Nephron progenitor cell (in vitro differentiated cells): ENCODE measurements at regions not wholly inside any gene's neighbourhood (a gene's known extent, or its start where the extent isn't known, plus 50 kb on each side); places are given as distances from the start of the nearest gene placed in this dataset.

Experiments used
- DNase-seq: peaks from one replicate; pipeline ENCODE4 v3.0.0; 2021
- H3K27ac Mint-ChIP-seq: 2 replicates; pipeline ENCODE4 v1.8.0; 2021; ENCODE audit warnings: mild to moderate bottlenecking, moderate library complexity, mixed read lengths
- H3K27me3 Mint-ChIP-seq: 2 replicates; pipeline ENCODE4 v1.8.0; 2021; ENCODE audit warnings: mild to moderate bottlenecking, low read depth, mixed read lengths; ENCODE audit not compliant: poor library complexity
- H3K36me3 Mint-ChIP-seq: 2 replicates; pipeline ENCODE4 v1.8.0; 2021; ENCODE audit warnings: low read depth, mixed read lengths
- H3K4me1 Mint-ChIP-seq: 2 replicates; pipeline ENCODE4 v1.8.0; 2021; ENCODE audit warnings: mixed read lengths
- H3K4me3 Mint-ChIP-seq: 2 replicates; pipeline ENCODE4 v1.8.0; 2021; ENCODE audit warnings: mild to moderate bottlenecking, moderate library complexity, mixed read lengths
- H3K9me3 Mint-ChIP-seq: 2 replicates; pipeline ENCODE4 v1.8.0; 2021; ENCODE audit warnings: mild to moderate bottlenecking, moderate library complexity, mixed read lengths
- CTCF ChIP-seq: fragments of 200-600 bp; sonication (generic); IDR thresholded peaks from 2 replicates; pipeline ENCODE4 v1.5.0; 2021; ENCODE audit warnings: antibody characterized with exemption

GRCh38 chr6:167717867-167718266, 108.8 kb upstream of the AFDN start:
- Mint-ChIP-seq H3K27me3 (peaks cover 9% of the 10 kb centered on the region), H3K36me3 (no peaks in the 10 kb centered on the region), H3K4me1 (peaks cover 24% of the 10 kb centered on the region), H3K27ac (no peak overlapping the region), H3K4me3 (no peak overlapping the region), H3K9me3 (peaks cover 13% of the 10 kb centered on the region)
- no peak for DNase-seq
- TF ChIP-seq CTCF: no peak

DNA sequence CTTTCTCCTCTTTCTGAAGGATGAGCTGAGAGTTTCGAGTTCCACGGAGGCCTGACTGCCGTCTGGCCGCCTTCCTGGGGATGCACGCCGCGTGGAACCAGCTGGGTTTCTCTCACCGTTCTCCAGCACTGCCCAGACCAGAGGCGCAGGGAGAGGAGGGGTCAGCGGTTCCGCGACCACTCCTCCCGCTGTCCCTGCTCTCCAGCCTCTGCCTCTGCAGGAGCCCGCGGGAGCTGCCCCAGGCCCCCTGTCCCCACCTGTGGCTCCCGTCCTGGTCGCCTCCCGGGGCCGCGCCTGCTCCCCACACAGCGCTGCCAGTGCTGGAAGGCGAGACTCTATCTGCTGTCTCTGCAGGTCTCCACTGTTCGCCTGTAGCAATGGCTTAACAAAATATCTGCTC, 106.8 kb upstream of the AFDN start:
- Mint-ChIP-seq H3K4me3 (no peak overlapping the region), H3K4me1 (peaks cover 5% of the 10 kb centered on the region), H3K27ac (no peak overlapping the region), H3K9me3 (peaks cover 26% of the 10 kb centered on the region), H3K36me3 (no peaks in the 10 kb centered on the region), H3K27me3 (peaks cover 6% of the 10 kb centered on the region)
- no peak for DNase-seq
- TF ChIP-seq CTCF: no peak

DNA sequence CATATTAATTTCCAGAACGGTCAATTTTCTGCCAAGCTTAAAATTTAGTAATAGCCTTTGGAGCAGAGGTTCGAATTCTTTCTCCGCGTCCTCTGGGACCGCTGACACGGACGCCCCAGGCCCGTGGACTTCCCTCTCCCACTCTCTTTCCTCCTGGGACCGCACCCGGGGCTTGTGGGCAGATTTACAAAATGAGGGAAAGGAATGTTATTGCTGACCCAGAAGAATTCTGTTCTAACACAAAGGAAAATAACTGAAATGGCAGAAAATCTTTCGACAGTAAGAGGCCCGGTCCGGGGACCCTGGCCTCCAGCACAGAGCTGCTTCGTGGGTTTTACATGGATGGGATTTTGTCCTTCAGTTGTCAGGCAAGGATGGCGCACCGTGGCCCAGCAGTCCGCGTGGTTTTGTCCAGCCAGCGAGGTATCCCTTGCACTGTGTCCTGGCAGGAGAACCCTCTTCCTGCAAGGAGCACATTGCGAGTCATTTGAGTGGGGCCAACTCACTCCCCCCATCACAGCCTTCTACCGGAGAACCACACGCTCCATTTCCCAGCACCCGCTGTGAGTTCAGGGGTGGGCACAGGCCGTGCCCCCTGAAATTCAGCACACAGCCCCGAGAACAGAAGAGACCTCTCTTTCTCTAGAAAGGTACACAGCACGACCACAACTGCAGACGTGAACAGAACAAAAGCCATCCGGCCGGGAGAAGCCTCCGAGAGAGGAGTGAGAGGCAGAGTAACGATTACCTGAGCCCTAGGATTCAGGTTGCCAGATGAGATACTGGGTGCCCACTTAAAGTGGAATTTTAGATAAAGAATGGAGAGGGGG, 106.0 kb upstream of the AFDN start:
- DNase-seq: no peak
- Mint-ChIP-seq H3K4me1 (no peaks in the 10 kb centered on the region), H3K9me3 (peaks cover 30% of the 10 kb centered on the region), H3K36me3 (no peaks in the 10 kb centered on the region), H3K27me3 (peaks cover 6% of the 10 kb centered on the region), H3K4me3 (no peak overlapping the region), H3K27ac (peak overlapping the region; percentile 42)
- TF ChIP-seq CTCF: no peak

DNA sequence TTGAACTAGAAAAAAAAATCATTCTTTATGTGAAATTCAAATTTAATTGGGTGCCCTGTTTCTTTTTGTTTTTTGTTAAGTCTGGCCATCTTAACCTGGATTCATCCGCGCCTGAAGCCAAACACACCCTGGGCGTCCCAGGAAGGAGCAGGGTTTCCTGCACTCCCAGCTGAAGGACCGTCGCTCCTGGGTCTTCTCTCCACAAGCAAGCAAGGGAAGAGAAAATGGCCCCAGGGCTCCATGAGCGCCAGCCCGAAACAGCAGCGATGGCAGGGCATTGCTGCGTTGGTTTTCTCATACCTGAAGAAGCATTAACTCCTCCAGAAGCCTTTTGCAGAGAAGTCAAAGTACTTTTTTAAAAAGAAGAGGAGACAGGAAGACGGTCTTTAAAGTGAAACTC, 105.4 kb upstream of the AFDN start:
- Mint-ChIP-seq H3K27ac (no peak overlapping the region), H3K4me1 (no peaks in the 10 kb centered on the region), H3K9me3 (peaks cover 36% of the 10 kb centered on the region), H3K36me3 (no peaks in the 10 kb centered on the region), H3K27me3 (peaks cover 5% of the 10 kb centered on the region), H3K4me3 (no peak overlapping the region)
- DNase-seq: no peak
- TF ChIP-seq CTCF: no peak

DNA sequence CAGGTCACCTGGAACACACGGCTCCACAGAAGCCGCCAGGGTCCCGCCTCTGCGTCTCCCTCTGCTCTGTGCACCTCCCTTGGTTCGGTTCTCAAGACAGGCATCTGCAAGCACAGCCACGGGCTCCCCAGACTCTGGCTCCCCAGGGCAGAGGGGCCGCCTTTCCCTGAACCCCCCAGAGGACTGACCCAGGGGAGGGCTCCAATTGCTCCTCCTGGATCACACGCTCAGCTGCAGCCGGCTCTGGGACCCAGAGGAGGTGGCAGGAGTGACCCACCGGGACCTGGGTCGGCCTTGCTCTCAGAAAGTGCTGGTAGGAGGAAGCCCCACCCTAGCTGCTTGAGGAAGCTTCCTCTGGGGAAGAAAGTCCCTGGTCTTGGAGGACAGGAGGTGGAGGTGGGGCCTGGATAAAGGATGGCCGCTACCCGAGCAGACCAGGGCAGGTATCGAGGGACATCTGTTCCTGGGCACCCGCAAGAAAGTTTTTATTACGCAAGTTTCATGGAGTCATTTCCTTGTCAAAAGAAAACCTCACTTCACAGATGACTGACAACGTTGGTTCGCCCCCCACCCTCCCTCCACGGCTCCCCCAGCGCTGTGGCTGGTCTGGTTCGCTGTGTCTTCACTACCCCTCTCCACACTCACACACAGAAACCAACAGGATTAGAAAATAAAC, 103.9 kb upstream of the AFDN start:
- H3K27me3 Mint-ChIP-seq: no peaks in the 10 kb centered on the region
- no peak overlapping the region for H3K27ac Mint-ChIP-seq
- H3K36me3 Mint-ChIP-seq: no peaks in the 10 kb centered on the region
- H3K9me3 Mint-ChIP-seq: peaks cover 36% of the 10 kb centered on the region
- no peak for DNase-seq
- no peak for TF ChIP-seq CTCF
- no peak overlapping the region for H3K4me3 Mint-ChIP-seq
- H3K4me1 Mint-ChIP-seq: no peaks in the 10 kb centered on the region
